SK-N-SH (cell line): ENCODE measurements at regions not wholly inside any gene's neighbourhood (a gene's known extent, or its start where the extent isn't known, plus 50 kb on each side); places are given as distances from the start of the nearest gene placed in this dataset.

Source experiments
- CTCF ChIA-PET: fragments of 300-600, 350-600 bp; formaldehyde crosslinking; extraction: SDS; loops from one replicate; lab custom pipeline; 2021; lab: Yijun Ruan, JAX
- POLR2A ChIA-PET: fragments of 350-600 bp; sonication (Branson Sonifier 250); formaldehyde crosslinking; extraction: SDS; loops from one replicate; lab custom pipeline; 2020; ENCODE audit warnings: antibody characterized with exemption, inconsistent platforms; lab: Yijun Ruan, JAX
- DNase-seq: peaks from one replicate; pipeline ENCODE4 v3.0.0; 2012
- H2AFZ ChIP-seq: fragments of 200-600 bp; sonication (generic); 2 replicates; pipeline ENCODE4 v1.8.1; 2016; ENCODE audit warnings: antibody characterized with exemption, mild to moderate bottlenecking, low read depth
- H3F3A ChIP-seq: fragments of 200-600 bp; sonication (generic); replicated peaks from 2 replicates; pipeline ENCODE3; 2016; ENCODE audit warnings: antibody characterized with exemption, mild to moderate bottlenecking; ENCODE audit not compliant: insufficient read depth
- H3K27ac ChIP-seq, 2 experiments: fragments of 200-500 bp in 1 of 2; fragments of 200-600 bp in 1 of 2; sonication (Bioruptor generic) in 1 of 2; sonication (generic), shearing (Covaris generic) in 1 of 2; 2 replicates each; pipeline versions ENCODE4 v1.5.1 to v1.6.1; 2014 to 2016; ENCODE audit warnings: low read depth in 2 of 2, inconsistent platforms in 1 of 2, low read length in 1 of 2, mild to moderate bottlenecking in 1 of 2, mixed read lengths in 1 of 2
- H3K27me3 ChIP-seq: fragments of 200-600 bp; sonication (generic), shearing (Covaris generic); 2 replicates; pipeline ENCODE4 v1.6.1; 2016; ENCODE audit warnings: mixed run types; ENCODE audit not compliant: insufficient read depth
- H3K36me3 ChIP-seq, 2 experiments: fragments of 200-500 bp in 1 of 2; fragments of 200-600 bp in 1 of 2; sonication (Bioruptor generic) in 1 of 2; sonication (generic) in 1 of 2; replicated peaks in 1 of 2; 2 replicates each; pipeline versions ENCODE3 to v1.5.1; 2014 to 2016; ENCODE audit warnings: low read length in 1 of 2, mild to moderate bottlenecking in 1 of 2; ENCODE audit not compliant: insufficient read depth in 2 of 2, control insufficient read depth in 1 of 2
- H3K4me1 ChIP-seq, 2 experiments: fragments of 200-500 bp in 1 of 2; fragments of 200-600 bp in 1 of 2; sonication (Bioruptor generic) in 1 of 2; sonication (generic), shearing (Covaris generic) in 1 of 2; 2 replicates each; pipeline versions ENCODE4 v1.5.1 to v1.6.1; 2014 to 2016; ENCODE audit warnings: low read depth in 1 of 2, low read length in 1 of 2, mixed run types in 1 of 2; ENCODE audit not compliant: insufficient read depth in 2 of 2, control insufficient read depth in 1 of 2
- H3K4me2 ChIP-seq: fragments of 200-600 bp; sonication (generic), shearing (Covaris generic); 2 replicates; pipeline ENCODE4 v1.6.1; 2017; ENCODE audit warnings: mixed run types
- H3K4me3 ChIP-seq, 2 experiments: fragments of 200-500 bp in 1 of 2; fragments of 200-600 bp in 1 of 2; sonication (Bioruptor generic) in 1 of 2; sonication (generic), shearing (Covaris generic) in 1 of 2; 2 replicates each; pipeline versions ENCODE4 v1.5.1 to v1.8.1; 2014 to 2016; ENCODE audit warnings: low read depth in 2 of 2, inconsistent platforms in 1 of 2, low read length in 1 of 2, mild to moderate bottlenecking in 1 of 2, mixed read lengths in 1 of 2, moderate library complexity in 1 of 2
- H3K79me2 ChIP-seq: fragments of 200-600 bp; sonication (generic); 2 replicates; pipeline ENCODE4 v1.8.1; 2017; ENCODE audit warnings: mild to moderate bottlenecking; ENCODE audit not compliant: insufficient read depth
- H3K9ac ChIP-seq: fragments of 200-600 bp; sonication (generic); 2 replicates; pipeline ENCODE4 v1.6.1; 2017; ENCODE audit warnings: mixed run types
- H3K9me2 ChIP-seq: fragments of 200-600 bp; sonication (generic); 2 replicates; pipeline ENCODE4 v1.6.1; 2017; ENCODE audit warnings: mixed run types
- H3K9me3 ChIP-seq: fragments of 200-600 bp; sonication (generic); 2 replicates; pipeline ENCODE4 v1.6.1; 2017; ENCODE audit warnings: mixed run types, mild to moderate bottlenecking, moderate library complexity
- H4K20me1 ChIP-seq: fragments of 200-600 bp; sonication (generic); 2 replicates; pipeline ENCODE4 v1.6.1; 2017; ENCODE audit warnings: mild to moderate bottlenecking, mixed run types; ENCODE audit not compliant: insufficient read depth
- CHD2 ChIP-seq: fragments of 150-350 bp; IDR thresholded peaks from 2 replicates; pipeline ENCODE4 v1.6.1; 2018; ENCODE audit warnings: low read length; ENCODE audit not compliant: partially characterized antibody
- CTCF ChIP-seq: fragments of 200-600 bp; sonication (generic); IDR thresholded peaks from 2 replicates; pipeline ENCODE4 v1.6.1; 2017; ENCODE audit warnings: antibody characterized with exemption, mild to moderate bottlenecking, moderate library complexity
- ELF1 ChIP-seq: IDR thresholded peaks from 2 replicates; pipeline ENCODE4 v1.4.0; 2012
- EP300 ChIP-seq, 2 experiments: IDR thresholded peaks; 2 replicates each; pipeline versions ENCODE4 v1.4.0 to v1.6.1; 2012; ENCODE audit warnings: borderline replicate concordance in 1 of 2, low read depth in 1 of 2, low read length in 1 of 2
- FOXJ3 ChIP-seq: sonication (generic); formaldehyde crosslinking; IDR thresholded peaks from 2 replicates; pipeline ENCODE4 v1.5.1; 2020; ENCODE audit warnings: mild to moderate bottlenecking, missing genetic modification reagents
- GABPA ChIP-seq: IDR thresholded peaks from 2 replicates; pipeline ENCODE4 v1.4.0; 2012; ENCODE audit warnings: low read depth, mild to moderate bottlenecking
- GATA2 ChIP-seq: sonication (generic); formaldehyde crosslinking; IDR thresholded peaks from 2 replicates; pipeline ENCODE4 v1.5.0; 2020; ENCODE audit warnings: mild to moderate bottlenecking, missing genetic modification reagents
- IRF3 ChIP-seq: fragments of 150-350 bp; IDR thresholded peaks from 2 replicates; pipeline ENCODE4 v1.6.1; 2016; ENCODE audit warnings: mild to moderate bottlenecking, low read depth, low read length
- MAX ChIP-seq: IDR thresholded peaks from 2 replicates; pipeline ENCODE4 v1.4.0; 2012; ENCODE audit warnings: low read depth
- NRF1 ChIP-seq: IDR thresholded peaks from 2 replicates; pipeline ENCODE4 v1.6.1; 2012; ENCODE audit warnings: low read depth, mild to moderate bottlenecking, low read length
- PBX3 ChIP-seq: IDR thresholded peaks from 2 replicates; pipeline ENCODE4; 2012
- RAD21 ChIP-seq: IDR thresholded peaks from 2 replicates; pipeline ENCODE4 v1.6.1; 2012; ENCODE audit warnings: mild to moderate bottlenecking, low read length
- REST ChIP-seq: IDR thresholded peaks from 2 replicates; pipeline ENCODE4 v1.6.1; 2012; ENCODE audit warnings: mild to moderate bottlenecking, low read depth, low read length, moderate library complexity
- RXRA ChIP-seq: IDR thresholded peaks from 2 replicates; pipeline ENCODE4 v1.4.0; 2012; ENCODE audit warnings: low read depth, mild to moderate bottlenecking, borderline replicate concordance
- SMC3 ChIP-seq: IDR thresholded peaks from 2 replicates; pipeline ENCODE4 v1.6.1; 2012; ENCODE audit warnings: low read depth, low read length, improper control_type of control experiment
- TCF12 ChIP-seq: IDR thresholded peaks from 2 replicates; pipeline ENCODE4 v1.4.0; 2012
- USF2 ChIP-seq: fragments of 150-350 bp; IDR thresholded peaks from 2 replicates; pipeline ENCODE4 v1.6.1; 2017; ENCODE audit warnings: antibody characterized with exemption, low read length, low read depth, borderline replicate concordance
- WGBS: methylation state at CpG from one replicate; pipeline ENCODE4 v1.1.6; 2017; ENCODE audit warnings: low lambda C conversion rate; 5-methylcytosine and 5-hydroxymethylcytosine counted together

- no peaks in the 10 kb centered on the region for H3K4me1 ChIP-seq
- no peaks in the 10 kb centered on the region for H4K20me1 ChIP-seq
- ChIA-PET POLR2A (no interaction called here), CTCF (no interaction called here)
- no peak overlapping the region for H3K4me3 ChIP-seq
- no peak overlapping the region for H3K4me2 ChIP-seq
- WGBS: 13% methylated on average over 6 of the region's 6 CpGs
- no peak for TF ChIP-seq GABPA
- TF ChIP-seq IRF3: no peak
- TF ChIP-seq CHD2: no peak
- no peak for TF ChIP-seq RAD21
- no peak for TF ChIP-seq FOXJ3 (CRISPR knock-in tag)
- TF ChIP-seq USF2: no peak
- no peaks in the 10 kb centered on the region for H3K36me3 ChIP-seq
- DNase-seq: no peak
- no peaks in the 10 kb centered on the region for H3K9me3 ChIP-seq
- H3K27me3 ChIP-seq: no peaks in the 10 kb centered on the region
- no peaks in the 10 kb centered on the region for H3F3A ChIP-seq
- no peaks in the 10 kb centered on the region for H3K79me2 ChIP-seq
- no peak overlapping the region for H3K9ac ChIP-seq
- no peaks in the 10 kb centered on the region for H3K9me2 ChIP-seq
- H2AFZ ChIP-seq: no peak overlapping the region
- H3K27ac ChIP-seq: no peak overlapping the region
Measured at GRCh38 chrX:42220083-42220482, 296.7 kb upstream of the CASK start.

- ChIA-PET POLR2A (interaction anchor here (0.6 kb wide), 1 partner anchor 161 kb away, joined by 3 read pairs; no protein-coding TSS in a partner anchor), CTCF (no interaction called here)
- H3F3A ChIP-seq: no peaks in the 10 kb centered on the region
- no peaks in the 10 kb centered on the region for H3K36me3 ChIP-seq
- no peaks in the 10 kb centered on the region for H3K79me2 ChIP-seq
- DNase-seq: no peak
- H3K27me3 ChIP-seq: no peaks in the 10 kb centered on the region
- H3K9ac ChIP-seq: no peak overlapping the region
- no peak overlapping the region for H3K4me2 ChIP-seq
- H4K20me1 ChIP-seq: no peaks in the 10 kb centered on the region
- no peaks in the 10 kb centered on the region for H3K9me2 ChIP-seq
- no peaks in the 10 kb centered on the region for H3K4me1 ChIP-seq
- no peak overlapping the region for H3K4me3 ChIP-seq
- H3K27ac ChIP-seq: no peak overlapping the region
- no peaks in the 10 kb centered on the region for H3K9me3 ChIP-seq
- TF ChIP-seq NRF1 (no peak), GATA2 (no peak), ELF1 (no peak), EP300 (IDR thresholded peaks at IDR 0.05; ENCODE audit: borderline replicate concordance in 1 of 2, low read depth in 1 of 2, low read length in 1 of 2) (no peak), MAX (no peak), RXRA (no peak), REST (no peak), FOXJ3 (CRISPR knock-in tag) (no peak), SMC3 (no peak), CTCF (no peak), PBX3 (no peak), TCF12 (no peak), RAD21 (no peak)
- H2AFZ ChIP-seq: no peak overlapping the region
Measured at GRCh38 chrX:42219231-42219630, 295.9 kb upstream of the CASK start.
